Brain microvascular endothelial cell (primary cell): ENCODE measurements at regions not wholly inside any gene's neighbourhood (a gene's known extent, or its start where the extent isn't known, plus 50 kb on each side); places are given as distances from the start of the nearest gene placed in this dataset.
A peak's percentile ranks its signal among the peaks of the same experiment; 100 is the strongest.

Experiments used
- DNase-seq: peaks from one replicate; pipeline ENCODE4 v3.0.0-alpha.2; 2020
- H3K27ac ChIP-seq: fragments of 250-450 bp; sonication (Bioruptor Pico); 2 replicates; pipeline ENCODE4 v1.5.1; 2020; ENCODE audit warnings: mild to moderate bottlenecking, moderate library complexity
- H3K27me3 ChIP-seq: fragments of 250-450 bp; sonication (Bioruptor Pico); replicated peaks from 2 replicates; pipeline ENCODE4 v1.5.1; 2020; ENCODE audit warnings: mild to moderate bottlenecking
- H3K36me3 ChIP-seq: fragments of 250-450 bp; sonication (Bioruptor Pico); replicated peaks from 2 replicates; pipeline ENCODE4 v1.5.1; 2020; ENCODE audit warnings: mild to moderate bottlenecking
- H3K4me3 ChIP-seq: 2 replicates; pipeline ENCODE4 v1.5.1; 2011; ENCODE audit warnings: low read depth, mild to moderate bottlenecking, control low read depth, low read length, moderate library complexity
- CTCF ChIP-seq: IDR thresholded peaks from 2 replicates; pipeline ENCODE4 v1.5.1; 2011; ENCODE audit warnings: low read depth, mild to moderate bottlenecking, moderate library complexity, low read length, control low read depth, inconsistent platforms; ENCODE audit errors: missing control alignments
- in situ Hi-C: cut with HindIII; loops from 2 replicates; pipeline ENCODE4 v1.10.0; 2017; ENCODE audit warnings: low sequenced_read_pairs, low pct_ligation_motif_present

GRCh38 chr2:134770702-134771101 is 51.9 kb upstream of the TMEM163 start:
- Histone ChIP-seq H3K4me3 (no peak overlapping the region), H3K27ac (no peak overlapping the region), H3K27me3 (no peaks in the 10 kb centered on the region), H3K36me3 (no peaks in the 10 kb centered on the region)
- TF ChIP-seq CTCF, result no peak
- in situ Hi-C loops, result no loop called here
- DNase-seq, result no peak

- in situ Hi-C loops, result no loop called here
- no peaks in the 10 kb centered on the region for H3K27me3 ChIP-seq
- DNase-seq, result no peak
Observed at GRCh38 chr2:134771313-134771801, 52.6 kb upstream of the TMEM163 start.

DNA sequence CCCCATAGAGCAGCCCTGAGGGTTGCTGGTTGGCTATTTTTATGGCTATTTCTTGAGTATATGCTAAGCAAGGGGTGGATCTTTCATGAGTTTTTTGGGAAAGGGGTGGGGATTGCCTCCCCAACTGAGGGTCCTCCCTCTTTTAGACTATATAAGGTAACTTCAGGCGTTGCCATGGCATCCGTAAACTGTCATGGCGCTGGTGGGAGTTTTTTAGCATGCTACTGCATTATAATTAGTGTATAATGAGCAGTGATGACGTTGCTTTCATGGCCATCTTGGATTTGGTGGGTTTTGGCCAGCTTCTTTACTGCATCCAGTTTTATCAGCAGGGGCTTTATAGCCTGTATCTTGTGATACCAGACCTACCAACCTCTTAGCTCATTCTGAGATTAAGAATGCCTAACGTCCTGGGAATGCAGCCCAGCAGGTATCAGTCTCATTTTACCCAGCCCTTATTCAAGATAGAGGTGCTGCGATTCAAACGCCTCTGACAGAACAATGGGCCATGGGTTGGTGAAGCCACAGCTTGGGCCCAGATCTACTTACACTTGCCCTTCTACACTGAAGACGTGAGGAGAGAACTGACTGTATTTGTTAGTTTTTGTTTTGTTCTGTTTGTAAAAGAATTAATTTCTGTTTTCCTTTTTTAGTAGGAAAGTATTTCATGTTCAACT is 53.8 kb upstream of the TMEM163 start:
- Histone ChIP-seq H3K36me3 (no peaks in the 10 kb centered on the region), H3K4me3 (no peak overlapping the region), H3K27ac (no peak overlapping the region), H3K27me3 (no peaks in the 10 kb centered on the region)
- in situ Hi-C loops, result no loop called here
- no peak for TF ChIP-seq CTCF
- DNase-seq, result no peak

More at GRCh38 chr2:134771313-134771801, 52.6 kb upstream of the TMEM163 start:
- Histone ChIP-seq H3K36me3 (no peaks in the 10 kb centered on the region), H3K27ac (no peak overlapping the region), H3K4me3 (no peak overlapping the region)
- peak; percentile 5 for TF ChIP-seq CTCF

- H3K27ac ChIP-seq, result no peak overlapping the region
- no peak overlapping the region for H3K4me3 ChIP-seq
- H3K27me3 ChIP-seq, result no peaks in the 10 kb centered on the region
- H3K36me3 ChIP-seq, result no peaks in the 10 kb centered on the region
- in situ Hi-C loops, result no loop called here
- no peak for TF ChIP-seq CTCF
- no peak for DNase-seq
Observed at GRCh38 chr2:134773335-134773734, 54.5 kb upstream of the TMEM163 start.

- TF ChIP-seq CTCF, result no peak
- no peaks in the 10 kb centered on the region for H3K36me3 ChIP-seq
Observed at GRCh38 chr2:134773759-134774742, 55.3 kb upstream of the TMEM163 start.

More at GRCh38 chr2:134773759-134774742, 55.3 kb upstream of the TMEM163 start:
- H3K27ac ChIP-seq, result no peak overlapping the region
- no peak overlapping the region for H3K4me3 ChIP-seq
- DNase-seq, result peak; percentile 22
- in situ Hi-C loops, result no loop called here
- H3K27me3 ChIP-seq, result no peaks in the 10 kb centered on the region
